GM23248 (cell line): ENCODE measurements at regions not wholly inside any gene's neighbourhood (a gene's known extent, or its start where the extent isn't known, plus 50 kb on each side); places are given as distances from the start of the nearest gene placed in this dataset.

Experiments
- DNase-seq: peaks from one replicate; pipeline ENCODE4 v3.0.0-alpha.2; 2015
- H2AFZ ChIP-seq: fragments of 200-600 bp; sonication (generic); 2 replicates; pipeline ENCODE4 v1.6.1; 2016; ENCODE audit warnings: antibody characterized with exemption
- H3F3A ChIP-seq: fragments of 200-600 bp; sonication (generic); 2 replicates; pipeline ENCODE4 v1.6.1; 2016; ENCODE audit warnings: mild to moderate bottlenecking, antibody characterized with exemption, mixed run types; ENCODE audit not compliant: insufficient read depth
- H3K27ac ChIP-seq: fragments of 200-600 bp; sonication (generic); 2 replicates; pipeline ENCODE4 v1.5.1; 2016; ENCODE audit warnings: mild to moderate bottlenecking
- H3K27me3 ChIP-seq: fragments of 200-600 bp; sonication (generic); replicated peaks from 2 replicates; pipeline ENCODE4 v1.6.1; 2016; ENCODE audit warnings: mild to moderate bottlenecking; ENCODE audit not compliant: insufficient read depth
- H3K36me3 ChIP-seq: fragments of 200-600 bp; sonication (generic); 2 replicates; pipeline ENCODE4 v1.6.1; 2016; ENCODE audit warnings: low read depth, mild to moderate bottlenecking
- H3K4me1 ChIP-seq: fragments of 200-600 bp; sonication (generic); 2 replicates; pipeline ENCODE4 v1.6.1; 2016; ENCODE audit warnings: mild to moderate bottlenecking; ENCODE audit not compliant: insufficient read depth
- H3K4me2 ChIP-seq: fragments of 200-600 bp; sonication (generic); one replicate; pipeline ENCODE4 v1.6.1; 2016; ENCODE audit warnings: mild to moderate bottlenecking; ENCODE audit not compliant: unreplicated experiment
- H3K4me3 ChIP-seq: fragments of 200-600 bp; sonication (generic); 2 replicates; pipeline ENCODE4 v1.5.1; 2016; ENCODE audit warnings: mild to moderate bottlenecking
- H3K79me2 ChIP-seq: fragments of 200-600 bp; sonication (generic); 2 replicates; pipeline ENCODE4 v1.6.1; 2016; ENCODE audit warnings: mild to moderate bottlenecking; ENCODE audit not compliant: insufficient read depth
- H3K9ac ChIP-seq: fragments of 200-600 bp; sonication (generic); 2 replicates; pipeline ENCODE4 v1.6.1; 2016; ENCODE audit warnings: mild to moderate bottlenecking
- H3K9me2 ChIP-seq: fragments of 200-600 bp; sonication (generic); 2 replicates; pipeline ENCODE4 v1.6.1; 2016; ENCODE audit warnings: mixed run types, mild to moderate bottlenecking, moderate library complexity; ENCODE audit not compliant: insufficient read depth
- H3K9me3 ChIP-seq: fragments of 200-600 bp; sonication (generic); one replicate; pipeline ENCODE4 v1.6.1; 2017; ENCODE audit warnings: low read depth
- H4K20me1 ChIP-seq: fragments of 200-600 bp; sonication (generic); 2 replicates; pipeline ENCODE4 v1.6.0; 2016; ENCODE audit not compliant: insufficient read depth
- EZH2 ChIP-seq: fragments of 200-600 bp; sonication (generic); IDR thresholded peaks from 2 replicates; pipeline ENCODE4 v1.6.1; 2018; ENCODE audit warnings: antibody characterized with exemption, mild to moderate bottlenecking; ENCODE audit not compliant: insufficient read depth, poor library complexity, severe bottlenecking
- EZH2phosphoT487 ChIP-seq: fragments of 200-600 bp; sonication (generic); IDR thresholded peaks from 2 replicates; pipeline ENCODE4 v1.6.1; 2018; ENCODE audit warnings: antibody characterized with exemption, moderate library complexity, mild to moderate bottlenecking, low read depth; ENCODE audit not compliant: insufficient read depth
- WGBS, 2 experiments: methylation state at CpG; one replicate each; pipeline ENCODE4 v1.1.6; 2015 to 2017; ENCODE audit warnings: low lambda C conversion rate in 2 of 2, low coverage in 1 of 2; ENCODE audit errors: missing lambda C conversion rate in 2 of 2; 5-methylcytosine and 5-hydroxymethylcytosine counted together
- in situ Hi-C: fragments of 300-500 bp; cut with MboI; formaldehyde crosslinking; loops from 2 replicates; pipeline ENCODE4 v1.15.0; 2020

DNA sequence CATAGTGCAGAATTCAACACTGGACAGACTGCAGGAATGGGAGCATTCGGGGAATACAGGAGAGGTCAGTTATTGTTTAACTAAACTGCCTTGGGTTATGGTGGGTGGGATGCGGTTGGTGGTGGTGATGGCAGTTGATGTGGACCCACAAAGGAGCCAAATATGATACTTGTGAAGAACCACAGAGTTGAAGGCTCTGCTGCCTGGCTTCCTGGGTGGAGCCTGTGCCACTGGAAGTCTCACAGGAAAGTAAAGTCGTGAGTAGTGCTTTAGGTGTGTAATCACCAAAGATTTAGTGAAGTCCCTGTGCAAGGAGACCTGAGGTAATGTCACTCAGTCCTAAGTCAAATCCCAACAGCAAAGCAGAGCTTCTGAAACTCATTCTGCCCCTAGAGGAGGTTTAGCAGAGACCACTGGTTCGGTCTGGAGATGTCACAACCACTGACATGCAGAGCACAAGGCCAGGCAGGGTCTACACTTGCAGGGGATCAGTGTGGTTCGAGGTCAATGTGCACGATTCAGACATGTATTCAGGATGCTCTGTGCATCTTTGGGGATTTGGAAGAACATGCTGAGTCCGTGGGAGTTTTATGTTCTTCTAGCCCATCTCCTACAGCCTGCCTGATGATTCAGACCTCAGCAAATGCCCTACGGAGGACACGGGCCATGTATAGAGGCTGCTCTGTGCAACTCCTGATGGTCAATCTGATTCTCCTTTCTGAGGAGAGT is 1150.9 kb downstream of the RPIA start:
- no peaks in the 10 kb centered on the region for H3K79me2 ChIP-seq
- in situ Hi-C loops = no loop called here
- H3K4me3 ChIP-seq = no peak overlapping the region
- TF ChIP-seq EZH2phosphoT487 = no peak
- no peak for TF ChIP-seq EZH2
- no peaks in the 10 kb centered on the region for H3F3A ChIP-seq
- no peak overlapping the region for H2AFZ ChIP-seq
- H4K20me1 ChIP-seq = no peaks in the 10 kb centered on the region
- H3K9me2 ChIP-seq = no peaks in the 10 kb centered on the region
- 17 to 19% methylated on average over 9 of the region's 9 CpGs for WGBS, 2 experiments
- H3K36me3 ChIP-seq = no peaks in the 10 kb centered on the region
- H3K4me1 ChIP-seq = no peaks in the 10 kb centered on the region
- H3K9me3 ChIP-seq = no peaks in the 10 kb centered on the region
- no peaks in the 10 kb centered on the region for H3K27me3 ChIP-seq
- H3K27ac ChIP-seq = no peak overlapping the region
- no peak for DNase-seq
- H3K4me2 ChIP-seq = no peak overlapping the region
- H3K9ac ChIP-seq = no peak overlapping the region

DNA sequence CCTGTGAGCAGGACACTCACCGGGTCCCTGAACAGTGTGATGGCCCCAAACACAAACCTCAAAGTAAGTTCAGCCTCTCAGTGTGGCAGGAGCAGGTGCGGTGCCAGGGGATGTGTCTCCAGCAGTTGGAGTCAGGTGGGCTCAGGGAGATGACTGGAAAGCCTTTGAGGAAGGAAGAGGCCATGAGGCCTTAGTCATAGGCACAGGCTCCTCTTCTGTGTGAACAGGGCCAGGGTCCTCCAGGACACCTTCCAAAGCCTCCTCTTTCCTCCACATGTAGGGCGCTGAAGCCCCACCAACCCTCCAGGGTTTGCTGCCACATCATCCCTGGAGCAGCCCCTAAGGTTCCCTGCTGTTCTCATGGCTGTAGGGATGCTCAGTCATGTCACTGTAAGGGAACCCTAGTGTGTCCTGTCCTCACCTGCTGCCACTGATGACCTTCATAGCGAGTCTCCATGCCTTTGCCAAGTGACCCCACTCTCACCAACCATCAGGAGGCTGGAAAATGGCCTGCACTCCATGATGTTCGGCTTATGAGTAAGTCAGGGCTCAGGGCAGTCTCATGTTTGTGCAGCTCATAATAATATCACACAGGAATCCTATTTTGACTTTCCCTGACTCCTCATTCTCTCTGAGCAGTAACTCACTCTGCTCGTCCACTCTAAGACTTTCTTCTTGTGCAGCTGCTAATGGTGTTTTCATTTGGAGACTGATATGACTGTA is 1152.9 kb downstream of the RPIA start:
- no peaks in the 10 kb centered on the region for H3F3A ChIP-seq
- H3K9ac ChIP-seq = no peak overlapping the region
- 10 to 15% methylated on average over 6 of the region's 6 CpGs for WGBS, 2 experiments
- no peaks in the 10 kb centered on the region for H3K4me1 ChIP-seq
- no peak overlapping the region for H3K27ac ChIP-seq
- H3K36me3 ChIP-seq = no peaks in the 10 kb centered on the region
- no peaks in the 10 kb centered on the region for H4K20me1 ChIP-seq
- no peak overlapping the region for H2AFZ ChIP-seq
- H3K4me2 ChIP-seq = no peak overlapping the region
- TF ChIP-seq EZH2phosphoT487 (no peak), EZH2 (no peak)
- no peaks in the 10 kb centered on the region for H3K79me2 ChIP-seq
- no peaks in the 10 kb centered on the region for H3K9me2 ChIP-seq
- in situ Hi-C loops = no loop called here
- no peaks in the 10 kb centered on the region for H3K9me3 ChIP-seq
- no peak overlapping the region for H3K4me3 ChIP-seq
- DNase-seq = no peak
- H3K27me3 ChIP-seq = no peaks in the 10 kb centered on the region

DNA sequence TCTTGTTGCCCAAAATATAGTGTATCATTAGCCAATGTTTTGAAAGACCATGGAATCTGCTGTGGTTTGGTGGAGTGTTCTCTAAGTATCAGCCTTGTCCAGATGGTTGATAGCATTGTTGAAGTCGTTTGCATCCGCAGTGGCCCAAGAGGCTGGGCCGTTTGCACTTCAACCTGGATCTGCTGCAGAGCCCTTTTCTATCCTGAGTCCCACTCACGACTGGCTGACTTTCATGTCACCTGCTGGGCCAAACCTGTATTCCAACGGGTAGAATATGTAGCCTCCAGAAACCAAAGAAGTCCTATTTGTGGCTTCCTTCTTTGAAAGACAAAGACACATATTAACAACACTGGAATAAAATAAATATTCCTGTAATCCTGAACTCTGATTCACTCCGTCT is 1154.1 kb downstream of the RPIA start:
- Histone ChIP-seq H3K36me3 (no peaks in the 10 kb centered on the region), H3K4me2 (no peak overlapping the region), H3K79me2 (no peaks in the 10 kb centered on the region), H3K4me1 (no peaks in the 10 kb centered on the region), H3F3A (no peaks in the 10 kb centered on the region), H2AFZ (no peak overlapping the region), H3K4me3 (no peak overlapping the region), H3K27me3 (no peaks in the 10 kb centered on the region), H3K27ac (no peak overlapping the region), H4K20me1 (no peaks in the 10 kb centered on the region), H3K9me2 (no peaks in the 10 kb centered on the region), H3K9me3 (no peaks in the 10 kb centered on the region), H3K9ac (no peak overlapping the region)
- TF ChIP-seq EZH2phosphoT487 = no peak
- TF ChIP-seq EZH2 = no peak
- in situ Hi-C loops = no loop called here
- DNase-seq = no peak
- 11 to 14% methylated on average over 6 of the region's 6 CpGs for WGBS, 2 experiments

DNA sequence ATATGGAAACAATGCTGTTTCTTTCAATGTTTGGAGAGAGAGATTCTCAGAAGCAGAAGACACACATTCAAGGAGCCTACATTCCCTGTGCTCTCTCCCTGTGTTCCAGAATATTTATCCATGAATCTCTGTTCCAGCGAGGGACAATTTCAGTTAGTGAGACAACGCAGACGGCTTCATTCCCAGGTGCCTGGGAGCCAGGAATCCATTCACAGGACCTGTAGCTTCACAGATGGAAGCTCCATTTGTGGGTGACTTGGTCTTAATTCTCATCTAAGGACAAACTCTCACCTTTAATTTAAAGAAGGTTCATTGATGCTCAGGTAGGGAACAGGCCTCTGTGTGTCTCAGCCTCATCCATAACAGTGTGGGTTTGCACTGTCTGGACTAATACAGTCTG is 1156.6 kb downstream of the RPIA start:
- 21 to 28% methylated on average over 3 of the region's 3 CpGs for WGBS, 2 experiments
- H3K27me3 ChIP-seq = no peaks in the 10 kb centered on the region
- TF ChIP-seq EZH2phosphoT487 (no peak), EZH2 (no peak)
- in situ Hi-C loops = no loop called here
- no peaks in the 10 kb centered on the region for H4K20me1 ChIP-seq
- H3K9me3 ChIP-seq = no peaks in the 10 kb centered on the region
- no peak overlapping the region for H3K4me2 ChIP-seq
- DNase-seq = no peak
- H3K9ac ChIP-seq = no peak overlapping the region
- H3K9me2 ChIP-seq = no peaks in the 10 kb centered on the region
- no peak overlapping the region for H3K4me3 ChIP-seq
- H3K4me1 ChIP-seq = no peaks in the 10 kb centered on the region
- H3K36me3 ChIP-seq = no peaks in the 10 kb centered on the region
- H3F3A ChIP-seq = no peaks in the 10 kb centered on the region
- no peak overlapping the region for H3K27ac ChIP-seq
- H3K79me2 ChIP-seq = no peaks in the 10 kb centered on the region
- no peak overlapping the region for H2AFZ ChIP-seq
